GM10266 (cell line): ENCODE measurements at regions not wholly inside any gene's neighbourhood (a gene's known extent, or its start where the extent isn't known, plus 50 kb on each side); places are given as distances from the start of the nearest gene placed in this dataset.

Experiments
- DNase-seq: peaks from one replicate; pipeline ENCODE4 v3.0.0; 2012; ENCODE audit errors: extremely low spot score
- TF ChIP-seq, protein P1 (sequence below): IDR thresholded peaks from 2 replicates; pipeline ENCODE4 v1.5.1; 2012; ENCODE audit warnings: mild to moderate bottlenecking, low read depth; ENCODE audit not compliant: control insufficient read depth, insufficient read depth; ENCODE audit errors: missing control alignments

DNA sequence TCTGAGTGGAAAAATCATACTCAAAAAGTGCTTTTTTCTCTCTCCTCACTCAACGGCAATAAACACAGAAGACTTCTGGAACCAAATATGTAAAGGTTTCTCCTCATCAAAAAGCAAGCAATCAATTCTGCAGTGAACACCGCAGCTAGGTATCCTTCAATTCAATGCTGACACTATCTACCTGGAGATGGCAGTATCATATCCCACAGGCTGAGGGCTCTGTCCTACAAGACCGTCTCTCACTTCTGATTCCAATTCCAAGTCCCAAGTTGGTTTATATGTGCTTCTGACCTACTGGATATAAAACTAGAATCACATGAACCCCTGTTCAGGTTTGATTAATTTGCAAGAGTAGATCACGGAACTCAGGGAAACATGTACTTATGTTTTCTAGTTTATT, 59.7 kb upstream of the LUZP2 start:
- TF ChIP-seq, protein P1, sequence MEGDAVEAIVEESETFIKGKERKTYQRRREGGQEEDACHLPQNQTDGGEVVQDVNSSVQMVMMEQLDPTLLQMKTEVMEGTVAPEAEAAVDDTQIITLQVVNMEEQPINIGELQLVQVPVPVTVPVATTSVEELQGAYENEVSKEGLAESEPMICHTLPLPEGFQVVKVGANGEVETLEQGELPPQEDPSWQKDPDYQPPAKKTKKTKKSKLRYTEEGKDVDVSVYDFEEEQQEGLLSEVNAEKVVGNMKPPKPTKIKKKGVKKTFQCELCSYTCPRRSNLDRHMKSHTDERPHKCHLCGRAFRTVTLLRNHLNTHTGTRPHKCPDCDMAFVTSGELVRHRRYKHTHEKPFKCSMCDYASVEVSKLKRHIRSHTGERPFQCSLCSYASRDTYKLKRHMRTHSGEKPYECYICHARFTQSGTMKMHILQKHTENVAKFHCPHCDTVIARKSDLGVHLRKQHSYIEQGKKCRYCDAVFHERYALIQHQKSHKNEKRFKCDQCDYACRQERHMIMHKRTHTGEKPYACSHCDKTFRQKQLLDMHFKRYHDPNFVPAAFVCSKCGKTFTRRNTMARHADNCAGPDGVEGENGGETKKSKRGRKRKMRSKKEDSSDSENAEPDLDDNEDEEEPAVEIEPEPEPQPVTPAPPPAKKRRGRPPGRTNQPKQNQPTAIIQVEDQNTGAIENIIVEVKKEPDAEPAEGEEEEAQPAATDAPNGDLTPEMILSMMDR = no peak
- DNase-seq = no peak
